GM23338 (cell line): ENCODE measurements at regions not wholly inside any gene's neighbourhood (a gene's known extent, or its start where the extent isn't known, plus 50 kb on each side); places are given as distances from the start of the nearest gene placed in this dataset.

ENCODE experiments used
- ATAC-seq: fragments of 200-7000 bp; cut with Tn5 transposase; 3 replicates; pipeline ENCODE4 v1.9.1; 2020
- DNase-seq: peaks from one replicate; pipeline ENCODE4 v3.0.0-alpha.2; 2015; ENCODE audit warnings: low spot score
- H2AFZ ChIP-seq: fragments of 200-600 bp; sonication (generic); 2 replicates; pipeline ENCODE4 v1.8.0; 2016; ENCODE audit warnings: antibody characterized with exemption, mild to moderate bottlenecking, moderate library complexity
- H3F3A ChIP-seq: fragments of 200-600 bp; sonication (generic); replicated peaks from 2 replicates; pipeline ENCODE4 v1.8.0; 2017; ENCODE audit warnings: antibody characterized with exemption, mixed run types, low read depth
- H3K27ac ChIP-seq: fragments of 200-600 bp; sonication (generic); 2 replicates; pipeline ENCODE4 v1.6.1; 2016; ENCODE audit warnings: low read depth
- H3K27me3 ChIP-seq: fragments of 200-600 bp; sonication (generic); 2 replicates; pipeline ENCODE4 v1.8.0; 2016; ENCODE audit warnings: mild to moderate bottlenecking, mixed run types, moderate library complexity; ENCODE audit not compliant: insufficient read depth
- H3K36me3 ChIP-seq: fragments of 200-600 bp; sonication (generic); 2 replicates; pipeline ENCODE4 v1.8.0; 2016; ENCODE audit warnings: mild to moderate bottlenecking; ENCODE audit not compliant: insufficient read depth
- H3K4me1 ChIP-seq: fragments of 200-600 bp; sonication (generic); 2 replicates; pipeline ENCODE4 v1.8.0; 2016; ENCODE audit warnings: mild to moderate bottlenecking, moderate library complexity; ENCODE audit not compliant: insufficient read depth
- H3K4me2 ChIP-seq: fragments of 200-600 bp; sonication (generic); 2 replicates; pipeline ENCODE4 v1.7.1; 2017; ENCODE audit warnings: mixed run types
- H3K4me3 ChIP-seq: fragments of 200-600 bp; sonication (generic); 2 replicates; pipeline ENCODE4 v1.6.1; 2016; ENCODE audit warnings: mixed run types
- H3K79me2 ChIP-seq: fragments of 200-600 bp; sonication (generic); replicated peaks from 2 replicates; pipeline ENCODE4 v1.8.0; 2017; ENCODE audit warnings: mild to moderate bottlenecking; ENCODE audit not compliant: insufficient read depth
- H3K9me2 ChIP-seq: fragments of 200-600 bp; sonication (generic); 2 replicates; pipeline ENCODE4 v1.8.0; 2017; ENCODE audit not compliant: insufficient read depth
- H4K20me1 ChIP-seq: fragments of 200-600 bp; sonication (generic); replicated peaks from 2 replicates; pipeline ENCODE4 v1.8.0; 2017; ENCODE audit warnings: mild to moderate bottlenecking; ENCODE audit not compliant: insufficient read depth
- H3K27ac Mint-ChIP-seq: 2 replicates; pipeline ENCODE4 v1.8.0; 2020; ENCODE audit warnings: inconsistent platforms, mild to moderate bottlenecking, moderate library complexity, mixed read lengths
- H3K27me3 Mint-ChIP-seq: 3 replicates; pipeline ENCODE4 v1.8.0; 2022; ENCODE audit warnings: low read depth, mild to moderate bottlenecking, moderate library complexity, mixed read lengths, inconsistent platforms; ENCODE audit not compliant: insufficient read depth, poor library complexity
- H3K36me3 Mint-ChIP-seq: 3 replicates; pipeline ENCODE4 v1.8.0; 2021; ENCODE audit warnings: low read depth, mild to moderate bottlenecking, inconsistent platforms, moderate library complexity, mixed read lengths
- H3K4me1 Mint-ChIP-seq: 3 replicates; pipeline ENCODE4 v1.8.0; 2020; ENCODE audit warnings: mild to moderate bottlenecking, inconsistent platforms, mixed read lengths
- H3K4me3 Mint-ChIP-seq: 3 replicates; pipeline ENCODE4 v1.8.0; 2021; ENCODE audit warnings: moderate library complexity, mild to moderate bottlenecking, inconsistent platforms, mixed read lengths
- H3K9me3 Mint-ChIP-seq: 3 replicates; pipeline ENCODE4 v1.8.0; 2020; ENCODE audit warnings: moderate library complexity, mild to moderate bottlenecking, inconsistent platforms, mixed read lengths
- CTCF ChIP-seq, 2 experiments: fragments of 200-600 bp in 1 of 2; sonication (generic) in 1 of 2; conservative IDR thresholded peaks; 2 replicates each; pipeline versions ENCODE4 v1.5.1 to v1.6.1; 2016 to 2017; ENCODE audit warnings: antibody characterized with exemption in 2 of 2, low read depth in 2 of 2, mild to moderate bottlenecking in 2 of 2, moderate library complexity in 1 of 2
- ETS1 ChIP-seq: IDR thresholded peaks from 2 replicates; pipeline ENCODE4 v1.6.1; 2016; ENCODE audit warnings: antibody characterized with exemption
- POLR2AphosphoS5 ChIP-seq: IDR thresholded peaks from 2 replicates; pipeline ENCODE4 v1.6.1; 2016; ENCODE audit warnings: antibody characterized with exemption, low read depth

GRCh38 chr10:76632767-76633051 is 1004.9 kb downstream of the KCNMA1 start:
- Histone ChIP-seq H2AFZ (peak overlapping the region; percentile 95), H3K27me3 (no peaks in the 10 kb centered on the region), H3K27ac (no peak overlapping the region), H3K9me2 (no peaks in the 10 kb centered on the region), H3K4me2 (peak overlapping the region; percentile 67; the same call in 1 of the 2 replicates), H3K4me1 (peaks cover 6% of the 10 kb centered on the region), H3K4me3 (peak overlapping the region; percentile 40), H3K79me2 (no peaks in the 10 kb centered on the region), H3F3A (no peaks in the 10 kb centered on the region), H4K20me1 (no peaks in the 10 kb centered on the region), H3K36me3 (no peaks in the 10 kb centered on the region)
- H3K4me1 Mint-ChIP-seq: peaks cover 13% of the 10 kb centered on the region
- ATAC-seq (peak; percentile 85), DNase-seq (peak; percentile 65)
- no peaks in the 10 kb centered on the region for H3K36me3 Mint-ChIP-seq
- H3K27me3 Mint-ChIP-seq: peaks cover 2% of the 10 kb centered on the region
- no peak for TF ChIP-seq ETS1
- TF ChIP-seq CTCF (conservative IDR thresholded peaks at IDR 0.05; ENCODE audit: low read depth in 2 of 2): peak; percentile 68 to 75
- H3K9me3 Mint-ChIP-seq: no peaks in the 10 kb centered on the region
- H3K4me3 Mint-ChIP-seq: peak overlapping the region; percentile 52; the same call in 2 of the 3 replicates
- no peak overlapping the region for H3K27ac Mint-ChIP-seq

GRCh38 chr10:76631884-76632766 is 1005.5 kb downstream of the KCNMA1 start:
- no peaks in the 10 kb centered on the region for H3K79me2 ChIP-seq
- peaks cover 6% of the 10 kb centered on the region for H3K4me1 ChIP-seq
- no peaks in the 10 kb centered on the region for H3F3A ChIP-seq
- H3K9me2 ChIP-seq: no peaks in the 10 kb centered on the region
- Mint-ChIP-seq H3K27me3 (peaks cover 2% of the 10 kb centered on the region), H3K4me3 (peak overlapping the region; percentile 52; the same call in 2 of the 3 replicates), H3K27ac (no peak overlapping the region), H3K9me3 (no peaks in the 10 kb centered on the region), H3K36me3 (no peaks in the 10 kb centered on the region), H3K4me1 (peaks cover 13% of the 10 kb centered on the region)
- TF ChIP-seq POLR2AphosphoS5: no peak
- peak in 1 of 2 experiments; percentile 28; a peak in 1 of 4 replicates for TF ChIP-seq CTCF (conservative IDR thresholded peaks at IDR 0.05; ENCODE audit: low read depth in 2 of 2)
- peak; percentile 36 for DNase-seq
- ATAC-seq: peak; percentile 92
- H3K27ac ChIP-seq: no peak overlapping the region
- H2AFZ ChIP-seq: peak overlapping the region; percentile 95
- no peaks in the 10 kb centered on the region for H3K36me3 ChIP-seq
- peak overlapping the region; percentile 67; the same call in 1 of the 2 replicates for H3K4me2 ChIP-seq
- peak overlapping the region; percentile 40 for H3K4me3 ChIP-seq
- H3K27me3 ChIP-seq: no peaks in the 10 kb centered on the region
- H4K20me1 ChIP-seq: no peaks in the 10 kb centered on the region
